ENCODE measurements at regions not wholly inside any gene's neighbourhood (a gene's known extent, or its start where the extent isn't known, plus 50 kb on each side); places are given as distances from the start of the nearest gene placed in this dataset.

- Histone ChIP-seq H3K27ac (ENCODE audit: control insufficient read depth, insufficient read depth, low read length) (no peak overlapping the region), H3K9ac (ENCODE audit: control insufficient read depth, extremely low read depth, insufficient read depth, low read length) (no peak overlapping the region), H3K79me2 (ENCODE audit: control insufficient read depth, insufficient read depth, low read length) (no peaks in the 10 kb centered on the region), H3K4me1 (ENCODE audit: control insufficient read depth, extremely low read depth, insufficient read depth, low read length) (no peaks in the 10 kb centered on the region), H3K9me3 (ENCODE audit: control insufficient read depth, low read depth, low read length) (peaks cover 4% of the 10 kb centered on the region), H4K20me1 (ENCODE audit: control insufficient read depth, extremely low read depth, insufficient read depth, low read length) (no peaks in the 10 kb centered on the region), H3K27me3 (ENCODE audit: control insufficient read depth, extremely low read depth, insufficient read depth, low read length) (no peaks in the 10 kb centered on the region), H3K4me2 (ENCODE audit: control insufficient read depth, extremely low read depth, insufficient read depth, low read depth, low read length) (no peak overlapping the region), H3K9me1 (ENCODE audit: control insufficient read depth, extremely low read depth, insufficient read depth, low read length) (no peaks in the 10 kb centered on the region), H2AFZ (ENCODE audit: control insufficient read depth, low read length) (peak overlapping the region; percentile 30), H3K4me3 (ENCODE audit: control insufficient read depth in 2 of 3, extremely low read depth in 1 of 3, insufficient read depth in 2 of 3, low read depth in 1 of 3, low read length in 3 of 3) (no peak overlapping the region), H3K36me3 (ENCODE audit: control insufficient read depth in 2 of 2, extremely low read depth in 1 of 2, insufficient read depth in 2 of 2, low read length in 2 of 2) (no peaks in the 10 kb centered on the region)
- FAIRE-seq (no peak), DNase-seq (ENCODE audit: low read depth, low spot score) (no peak)
- TF ChIP-seq CTCF (optimal IDR thresholded peaks at IDR 0.05 in 1 of 3, IDR thresholded peaks at IDR 0.05 in 1 of 3, conservative IDR thresholded peaks at IDR 0.05 in 1 of 3; ENCODE audit: extremely low read depth in 1 of 3, insufficient read depth in 2 of 3, low read length in 3 of 3) (no peak), EZH2 (IDR thresholded peaks at IDR 0.05; ENCODE audit: low read length) (no peak)
- dilution Hi-C loops (cut with MboI; ENCODE audit: extremely low pct_ligation_motif_present, low sequenced_read_pairs), result no loop called here
Observed at GRCh38 chr10:121680879-121681655, 82.8 kb upstream of the FGFR2 start.

GRCh38 chr10:121679916-121680315 is 81.7 kb upstream of the FGFR2 start:
- TF ChIP-seq CTCF (optimal IDR thresholded peaks at IDR 0.05 in 1 of 3, IDR thresholded peaks at IDR 0.05 in 1 of 3, conservative IDR thresholded peaks at IDR 0.05 in 1 of 3; ENCODE audit: extremely low read depth in 1 of 3, insufficient read depth in 2 of 3, low read length in 3 of 3), result no peak
- no peak for TF ChIP-seq EZH2 (IDR thresholded peaks at IDR 0.05; ENCODE audit: low read length)
- Histone ChIP-seq H3K4me1 (ENCODE audit: control insufficient read depth, extremely low read depth, insufficient read depth, low read length) (no peaks in the 10 kb centered on the region), H3K4me2 (ENCODE audit: control insufficient read depth, extremely low read depth, insufficient read depth, low read depth, low read length) (no peak overlapping the region), H3K9ac (ENCODE audit: control insufficient read depth, extremely low read depth, insufficient read depth, low read length) (no peak overlapping the region), H3K79me2 (ENCODE audit: control insufficient read depth, insufficient read depth, low read length) (no peaks in the 10 kb centered on the region), H4K20me1 (ENCODE audit: control insufficient read depth, extremely low read depth, insufficient read depth, low read length) (no peaks in the 10 kb centered on the region), H3K27me3 (ENCODE audit: control insufficient read depth, extremely low read depth, insufficient read depth, low read length) (no peaks in the 10 kb centered on the region), H3K9me3 (ENCODE audit: control insufficient read depth, low read depth, low read length) (peaks cover 4% of the 10 kb centered on the region), H3K36me3 (ENCODE audit: control insufficient read depth in 2 of 2, extremely low read depth in 1 of 2, insufficient read depth in 2 of 2, low read length in 2 of 2) (no peaks in the 10 kb centered on the region), H2AFZ (ENCODE audit: control insufficient read depth, low read length) (no peak overlapping the region), H3K27ac (ENCODE audit: control insufficient read depth, insufficient read depth, low read length) (no peak overlapping the region), H3K4me3 (ENCODE audit: control insufficient read depth in 2 of 3, extremely low read depth in 1 of 3, insufficient read depth in 2 of 3, low read depth in 1 of 3, low read length in 3 of 3) (no peak overlapping the region), H3K9me1 (ENCODE audit: control insufficient read depth, extremely low read depth, insufficient read depth, low read length) (no peaks in the 10 kb centered on the region)
- dilution Hi-C loops (cut with MboI; ENCODE audit: extremely low pct_ligation_motif_present, low sequenced_read_pairs), result no loop called here
- DNase-seq (ENCODE audit: low read depth, low spot score) (no peak), FAIRE-seq (no peak)

Data from keratinocyte (primary cell).